ENCODE measurements at regions not wholly inside any gene's neighbourhood (a gene's known extent, or its start where the extent isn't known, plus 50 kb on each side); places are given as distances from the start of the nearest gene placed in this dataset.
"Not testable (repeated sequence)": the region's sequence is repeated elsewhere in the genome, so short reads cannot be mapped to it uniquely, and the experiment has no call there.

DNA sequence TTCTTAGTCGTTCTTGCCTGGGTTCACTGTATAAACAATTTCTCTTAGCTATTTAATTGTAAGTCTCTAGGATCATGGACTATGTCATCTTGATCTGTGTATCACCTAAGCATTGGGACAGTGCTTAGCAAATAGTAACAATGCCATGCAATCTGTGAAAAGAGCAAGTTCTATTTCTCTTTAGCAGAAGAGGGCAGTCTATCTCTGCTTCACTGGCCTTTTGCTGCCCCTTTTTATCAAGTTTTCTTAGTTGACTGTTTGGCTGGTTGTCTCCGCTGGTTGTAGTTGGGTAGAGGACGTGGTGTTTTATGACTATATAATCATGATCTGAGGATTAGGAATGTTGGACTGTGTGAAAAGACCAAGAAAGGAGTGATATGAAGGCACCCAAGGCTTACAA, 315.0 kb downstream of the JRKL start:
- Mint-ChIP-seq H3K27ac (no peak overlapping the region), H3K4me1 (no peaks in the 10 kb centered on the region), H3K4me3 (no peak overlapping the region), H3K9me3 (no peaks in the 10 kb centered on the region), H3K36me3 (ENCODE audit: low read depth) (no peaks in the 10 kb centered on the region), H3K27me3 (no peaks in the 10 kb centered on the region)
- CTCF ChIA-PET = no interaction called here
- POLR2A ChIA-PET = no interaction called here
- no peak for DNase-seq

DNA sequence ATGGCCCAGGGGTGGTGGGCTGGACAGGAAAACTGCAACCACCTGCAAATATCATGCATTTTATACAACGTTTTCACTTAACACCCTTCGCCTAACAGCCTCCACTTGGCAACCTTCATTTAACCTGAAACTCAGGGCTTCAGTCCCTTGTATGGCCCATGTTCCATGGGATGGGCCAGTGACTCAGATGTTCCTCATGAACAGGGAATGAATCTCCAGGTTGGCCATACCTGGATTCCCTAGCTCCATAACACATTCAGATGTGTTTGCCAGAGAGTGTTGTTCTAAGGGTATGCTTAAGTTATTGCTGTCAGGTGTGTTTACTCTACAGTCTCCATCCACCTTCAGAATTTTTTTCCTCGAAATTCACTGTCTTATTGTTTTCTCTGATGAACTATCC, 316.9 kb downstream of the JRKL start:
- no peak for DNase-seq
- no peaks in the 10 kb centered on the region for H3K27me3 Mint-ChIP-seq
- H3K4me3 Mint-ChIP-seq = no peak overlapping the region
- H3K27ac Mint-ChIP-seq = no peak overlapping the region
- H3K4me1 Mint-ChIP-seq = no peaks in the 10 kb centered on the region
- CTCF ChIA-PET = no interaction called here
- POLR2A ChIA-PET = no interaction called here
- no peaks in the 10 kb centered on the region for H3K9me3 Mint-ChIP-seq
- H3K36me3 Mint-ChIP-seq (ENCODE audit: low read depth) = no peaks in the 10 kb centered on the region

DNA sequence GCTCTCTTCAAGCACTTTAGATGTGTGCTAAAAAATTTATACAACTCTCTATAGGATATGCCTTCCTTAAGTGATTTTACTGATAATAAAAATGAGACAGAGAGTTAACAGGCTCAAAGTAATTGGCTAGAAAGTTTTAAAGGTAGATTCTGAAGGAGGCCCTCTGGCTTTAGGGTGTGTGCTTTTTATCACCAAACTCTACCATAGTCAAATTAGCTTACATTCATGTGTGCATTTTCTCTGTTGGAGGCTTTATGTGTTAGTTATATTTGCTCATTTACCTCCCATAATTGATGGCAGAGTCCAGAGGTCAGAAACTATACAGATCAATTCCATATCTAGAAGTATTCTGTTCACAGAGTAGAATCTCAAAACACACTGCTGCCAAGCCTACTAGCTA, 317.5 kb downstream of the JRKL start:
- POLR2A ChIA-PET = no interaction called here
- H3K9me3 Mint-ChIP-seq = no peaks in the 10 kb centered on the region

DNA sequence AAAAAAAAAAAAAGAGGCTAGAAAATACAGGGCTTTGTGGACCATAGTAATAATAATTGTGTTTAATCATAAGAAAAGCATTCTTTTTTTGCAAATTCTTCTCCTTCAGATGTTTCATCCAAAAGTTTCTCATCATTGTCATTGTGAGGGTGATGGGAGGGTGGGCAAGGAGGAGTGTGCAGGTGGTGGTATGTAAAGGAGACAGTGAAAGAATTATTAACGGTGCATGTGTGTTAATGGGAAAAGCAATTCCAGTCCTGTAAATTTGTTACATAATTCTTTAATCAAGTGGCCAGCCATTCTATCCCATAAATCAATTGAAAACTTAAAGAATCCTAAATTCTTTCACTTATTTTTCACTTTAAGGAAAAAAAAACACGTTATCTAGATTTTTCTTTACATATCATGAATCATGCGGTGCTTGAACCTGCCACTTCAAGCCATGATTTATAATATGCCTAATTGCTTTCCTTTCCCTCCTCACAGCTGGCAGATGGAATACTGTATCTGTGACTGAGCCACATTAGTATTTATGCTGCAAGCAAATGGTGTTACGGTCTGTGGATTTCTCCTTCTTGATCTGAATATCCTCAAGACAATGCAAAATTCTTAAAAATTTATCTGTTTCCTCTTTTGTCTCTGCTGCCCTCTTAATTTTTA, 318.5 kb downstream of the JRKL start:
- POLR2A ChIA-PET = no interaction called here
- H3K4me1 Mint-ChIP-seq = no peaks in the 10 kb centered on the region

More for the DNA sequence above, 317.5 kb downstream of the JRKL start:
- CTCF ChIA-PET = no interaction called here
- Mint-ChIP-seq H3K4me1 (no peaks in the 10 kb centered on the region), H3K27me3 (no peaks in the 10 kb centered on the region), H3K36me3 (ENCODE audit: low read depth) (no peaks in the 10 kb centered on the region), H3K4me3 (no peak overlapping the region), H3K27ac (no peak overlapping the region)
- DNase-seq = no peak

DNA sequence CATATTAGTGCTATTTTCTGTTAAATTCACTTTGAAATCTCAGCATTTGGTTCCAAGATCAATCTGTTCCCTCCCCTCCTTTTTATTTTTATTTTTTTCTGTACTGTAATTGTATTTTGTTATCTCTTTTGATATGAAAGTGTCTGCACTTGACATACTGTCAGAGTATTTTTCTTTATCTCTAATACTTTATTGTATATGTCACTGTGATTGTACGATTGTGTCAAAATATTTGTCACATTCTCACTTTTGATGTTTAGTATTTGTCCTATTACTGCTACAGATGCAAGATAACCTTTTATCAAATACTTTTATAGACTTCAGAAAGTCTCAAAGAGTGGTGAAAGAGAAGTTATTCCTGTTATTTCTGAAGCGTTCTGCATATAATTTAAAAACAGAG, 323.5 kb downstream of the JRKL start:
- Mint-ChIP-seq H3K36me3 (ENCODE audit: low read depth) (no peaks in the 10 kb centered on the region), H3K4me1 (no peaks in the 10 kb centered on the region), H3K4me3 (no peak overlapping the region), H3K9me3 (no peaks in the 10 kb centered on the region), H3K27ac (no peak overlapping the region), H3K27me3 (no peaks in the 10 kb centered on the region)
- CTCF ChIA-PET = no interaction called here
- POLR2A ChIA-PET = no interaction called here
- no peak for DNase-seq

More for the DNA sequence above, 318.5 kb downstream of the JRKL start:
- Mint-ChIP-seq H3K9me3 (no peaks in the 10 kb centered on the region), H3K27ac (no peak overlapping the region), H3K36me3 (ENCODE audit: low read depth) (no peaks in the 10 kb centered on the region), H3K27me3 (no peaks in the 10 kb centered on the region), H3K4me3 (no peak overlapping the region)
- DNase-seq = no peak
- CTCF ChIA-PET = no interaction called here

DNA sequence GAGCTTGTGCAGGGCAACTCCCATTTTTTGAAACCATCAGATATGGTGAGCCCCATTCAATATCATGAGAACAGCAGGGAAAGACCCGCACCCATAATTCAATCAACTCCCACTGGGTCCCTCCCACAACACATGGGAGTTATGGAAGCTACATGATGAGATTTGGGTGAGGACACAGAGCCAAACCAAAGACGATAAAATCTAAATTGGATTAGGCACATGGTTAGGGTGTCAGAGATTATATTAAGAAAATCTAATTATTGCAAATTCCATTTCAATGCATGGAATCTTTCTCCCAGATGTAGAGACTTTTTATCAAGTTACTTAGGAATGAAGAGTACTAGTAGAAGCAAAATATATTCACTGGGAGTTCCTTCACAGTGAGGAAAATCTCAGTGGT, 324.9 kb downstream of the JRKL start:
- ChIA-PET CTCF (no interaction called here), POLR2A (no interaction called here)

DNA sequence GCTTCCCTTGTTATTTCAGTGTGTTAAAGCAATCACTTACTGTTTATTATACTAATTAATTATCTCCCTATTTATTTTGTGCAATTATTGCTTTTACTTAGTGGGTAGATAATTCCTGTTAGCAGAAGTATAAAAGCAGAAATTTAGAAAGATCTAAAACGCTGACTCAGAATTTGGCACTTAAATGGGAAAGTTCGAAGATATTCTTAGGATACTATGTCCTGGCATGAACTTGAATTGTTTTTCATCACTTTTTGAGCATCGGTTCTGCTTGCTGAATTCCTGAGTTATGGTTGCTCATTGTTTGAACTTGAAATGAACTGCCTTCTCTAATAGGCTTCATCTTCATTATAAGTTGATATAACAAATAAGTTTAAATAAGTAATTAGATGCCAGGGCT, 325.4 kb downstream of the JRKL start:
- Mint-ChIP-seq H3K4me3 (no peak overlapping the region), H3K27ac (no peak overlapping the region), H3K27me3 (no peaks in the 10 kb centered on the region), H3K9me3 (no peaks in the 10 kb centered on the region), H3K4me1 (no peaks in the 10 kb centered on the region), H3K36me3 (ENCODE audit: low read depth) (no peaks in the 10 kb centered on the region)
- POLR2A ChIA-PET = no interaction called here
- no peak for DNase-seq
- CTCF ChIA-PET = no interaction called here

More for the DNA sequence above, 324.9 kb downstream of the JRKL start:
- no peaks in the 10 kb centered on the region for H3K9me3 Mint-ChIP-seq
- H3K27ac Mint-ChIP-seq = no peak overlapping the region
- DNase-seq = no peak
- no peaks in the 10 kb centered on the region for H3K27me3 Mint-ChIP-seq
- H3K4me1 Mint-ChIP-seq = no peaks in the 10 kb centered on the region
- H3K36me3 Mint-ChIP-seq (ENCODE audit: low read depth) = no peaks in the 10 kb centered on the region
- H3K4me3 Mint-ChIP-seq = no peak overlapping the region

DNA sequence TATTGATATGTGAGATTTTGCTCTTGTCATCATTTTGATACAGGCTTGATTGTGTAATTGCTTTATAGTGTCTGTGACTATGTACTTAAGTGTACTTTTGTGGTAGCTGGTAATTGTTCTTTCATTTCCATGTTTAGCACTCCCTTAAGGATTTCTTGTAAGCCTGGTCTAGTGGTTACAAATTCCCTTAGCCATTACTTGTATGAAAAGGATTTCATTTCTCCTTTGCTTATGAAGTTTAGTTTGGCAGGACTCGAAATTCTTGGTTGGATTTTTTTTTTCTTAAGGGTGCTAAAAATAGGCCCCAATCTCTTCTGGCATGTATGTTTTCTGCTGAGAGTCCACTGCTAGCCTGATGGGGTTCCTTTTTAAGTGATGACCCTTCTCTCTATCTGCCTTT, 346.8 kb downstream of the JRKL start:
- Mint-ChIP-seq H3K36me3 (ENCODE audit: low read depth) (no peaks in the 10 kb centered on the region), H3K9me3 (no peaks in the 10 kb centered on the region), H3K27ac (no peak overlapping the region), H3K27me3 (no peaks in the 10 kb centered on the region), H3K4me3 (no peak overlapping the region), H3K4me1 (no peaks in the 10 kb centered on the region)
- DNase-seq = no peak
- ChIA-PET POLR2A (no interaction called here), CTCF (no interaction called here)

DNA sequence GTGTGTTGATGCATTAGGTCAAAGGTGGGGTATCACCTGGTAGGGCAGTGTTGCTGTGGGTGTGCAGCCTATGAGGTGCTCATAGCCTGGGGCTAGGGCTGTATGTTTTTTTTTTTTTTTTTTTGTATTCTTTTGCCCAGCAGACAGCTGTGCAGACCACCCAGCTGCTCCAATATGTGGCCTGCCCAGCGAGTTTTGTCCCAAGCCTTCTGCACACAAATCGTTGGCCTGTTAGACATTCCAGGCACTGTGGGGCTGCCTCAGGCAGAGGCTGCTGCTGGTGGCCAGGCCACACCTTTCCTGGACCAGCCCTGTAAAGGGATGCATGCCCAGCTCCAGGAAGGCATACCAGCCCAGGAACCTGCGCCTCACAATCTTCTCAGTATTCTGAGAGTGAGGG, 348.5 kb downstream of the JRKL start:
- H3K4me1 Mint-ChIP-seq = no peaks in the 10 kb centered on the region
- no peaks in the 10 kb centered on the region for H3K36me3 Mint-ChIP-seq (ENCODE audit: low read depth)
- ChIA-PET CTCF (no interaction called here), POLR2A (no interaction called here)
- no peak for DNase-seq
- no peak overlapping the region for H3K4me3 Mint-ChIP-seq
- H3K27ac Mint-ChIP-seq = no peak overlapping the region
- H3K27me3 Mint-ChIP-seq = no peaks in the 10 kb centered on the region
- no peaks in the 10 kb centered on the region for H3K9me3 Mint-ChIP-seq

DNA sequence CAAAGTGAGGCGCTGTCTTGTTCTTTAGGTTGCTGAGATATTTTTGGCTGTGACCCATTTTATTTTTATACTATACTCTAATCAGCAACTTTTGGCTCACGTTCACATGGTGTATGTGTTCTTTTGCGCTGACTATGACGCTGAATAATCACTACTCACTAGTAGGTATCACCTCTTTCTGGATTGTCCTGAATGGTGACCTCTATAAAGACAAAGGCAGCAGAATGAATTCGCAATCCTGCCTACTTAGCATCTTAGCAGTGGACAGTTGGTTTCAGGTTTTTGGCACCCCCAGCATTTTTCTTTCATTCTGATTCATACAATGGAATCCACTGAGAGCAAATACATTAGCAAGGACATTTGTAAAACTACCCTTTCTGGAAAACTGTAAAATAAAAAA, 351.3 kb downstream of the JRKL start:
- H3K27me3 Mint-ChIP-seq = no peaks in the 10 kb centered on the region
- H3K4me3 Mint-ChIP-seq = no peak overlapping the region
- H3K36me3 Mint-ChIP-seq (ENCODE audit: low read depth) = no peaks in the 10 kb centered on the region
- H3K27ac Mint-ChIP-seq = no peak overlapping the region
- ChIA-PET POLR2A (no interaction called here), CTCF (no interaction called here)
- H3K9me3 Mint-ChIP-seq = no peaks in the 10 kb centered on the region
- no peaks in the 10 kb centered on the region for H3K4me1 Mint-ChIP-seq
- DNase-seq = no peak

DNA sequence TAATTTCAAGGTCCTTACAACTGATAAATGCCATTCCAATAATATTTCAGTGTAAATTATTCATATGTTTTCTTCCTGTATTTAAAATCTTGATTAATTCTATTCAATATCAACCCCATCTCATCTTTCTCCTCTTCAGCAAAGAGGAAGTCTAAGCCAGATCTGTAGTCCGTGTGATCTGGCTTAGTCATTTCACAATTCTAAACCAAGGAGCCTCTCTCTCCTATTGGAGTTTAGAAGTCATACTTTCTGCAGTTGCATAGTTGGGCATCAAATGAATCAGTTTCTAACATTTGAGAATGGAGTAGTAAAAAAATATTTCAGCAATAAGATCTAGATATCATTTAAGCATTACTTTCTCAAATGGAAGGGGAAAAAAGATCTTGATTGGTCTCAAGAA, 354.9 kb downstream of the JRKL start:
- no peak overlapping the region for H3K27ac Mint-ChIP-seq
- no peaks in the 10 kb centered on the region for H3K27me3 Mint-ChIP-seq
- CTCF ChIA-PET = no interaction called here
- H3K4me1 Mint-ChIP-seq = no peaks in the 10 kb centered on the region
- no peaks in the 10 kb centered on the region for H3K36me3 Mint-ChIP-seq (ENCODE audit: low read depth)
- no peak for DNase-seq
- no peaks in the 10 kb centered on the region for H3K9me3 Mint-ChIP-seq
- POLR2A ChIA-PET = no interaction called here
- no peak overlapping the region for H3K4me3 Mint-ChIP-seq

DNA sequence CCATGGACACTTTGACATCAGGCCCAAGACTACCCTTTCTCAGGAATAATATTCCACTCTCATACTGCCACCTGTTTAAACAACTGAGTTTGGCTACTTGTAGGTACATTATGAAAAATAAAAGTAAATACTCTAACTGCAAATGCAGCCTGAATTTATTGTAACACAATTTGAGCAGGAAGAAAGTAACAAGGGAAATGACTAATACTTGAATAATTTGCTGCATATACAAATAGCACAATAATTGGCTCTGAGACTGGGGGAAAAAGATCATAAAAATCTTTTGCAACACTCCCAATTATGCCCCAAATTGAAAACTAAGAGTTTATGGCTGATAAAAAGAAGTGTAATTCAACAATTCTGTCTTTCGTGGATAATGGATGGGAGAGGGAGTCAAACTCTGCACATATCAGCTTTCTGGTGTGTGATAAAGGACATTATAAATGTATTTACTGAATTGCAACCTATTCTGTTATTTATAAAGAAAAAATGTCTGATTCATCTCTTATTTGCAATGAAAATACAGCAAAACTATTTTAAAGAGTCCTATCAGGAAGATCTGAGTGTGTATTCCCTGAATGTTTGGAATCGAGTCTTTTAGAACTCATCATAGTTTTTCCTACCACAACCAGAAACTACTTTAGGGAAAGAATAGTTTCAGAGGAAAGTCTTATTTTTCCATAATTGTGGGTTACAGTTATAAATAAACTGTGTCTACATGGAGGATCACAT, 359.0 kb downstream of the JRKL start:
- H3K36me3 Mint-ChIP-seq (ENCODE audit: low read depth) = no peaks in the 10 kb centered on the region
- ChIA-PET CTCF (no interaction called here), POLR2A (no interaction called here)
- H3K4me3 Mint-ChIP-seq = no peak overlapping the region
- H3K4me1 Mint-ChIP-seq = no peaks in the 10 kb centered on the region
- H3K27ac Mint-ChIP-seq = no peak overlapping the region
- no peaks in the 10 kb centered on the region for H3K9me3 Mint-ChIP-seq
- no peak for DNase-seq
- H3K27me3 Mint-ChIP-seq = no peaks in the 10 kb centered on the region

DNA sequence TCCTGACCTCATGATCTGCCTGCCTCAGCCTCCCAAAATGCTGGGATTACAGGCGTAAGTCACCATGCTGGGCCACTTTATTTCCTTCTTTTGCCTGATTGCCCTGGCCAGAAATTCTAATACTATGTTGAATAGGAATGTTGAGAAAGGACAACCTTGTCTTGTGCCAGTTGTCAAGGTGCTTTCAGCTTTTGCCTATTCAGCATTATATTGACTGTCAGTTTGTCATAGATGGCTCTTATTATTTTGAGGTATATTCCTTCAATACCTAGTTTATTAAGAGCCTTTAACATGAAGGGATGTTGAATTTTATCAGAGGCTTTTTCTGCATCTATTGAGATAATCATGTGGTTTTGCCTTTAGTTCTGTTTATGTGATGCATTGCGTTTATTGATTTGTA, 362.0 kb downstream of the JRKL start:
- H3K4me3 Mint-ChIP-seq; DNase-seq; H3K4me1 Mint-ChIP-seq; CTCF ChIA-PET; H3K36me3 Mint-ChIP-seq (ENCODE audit: low read depth); H3K27ac Mint-ChIP-seq; POLR2A ChIA-PET; H3K27me3 Mint-ChIP-seq; H3K9me3 Mint-ChIP-seq: not testable (repeated sequence)

DNA sequence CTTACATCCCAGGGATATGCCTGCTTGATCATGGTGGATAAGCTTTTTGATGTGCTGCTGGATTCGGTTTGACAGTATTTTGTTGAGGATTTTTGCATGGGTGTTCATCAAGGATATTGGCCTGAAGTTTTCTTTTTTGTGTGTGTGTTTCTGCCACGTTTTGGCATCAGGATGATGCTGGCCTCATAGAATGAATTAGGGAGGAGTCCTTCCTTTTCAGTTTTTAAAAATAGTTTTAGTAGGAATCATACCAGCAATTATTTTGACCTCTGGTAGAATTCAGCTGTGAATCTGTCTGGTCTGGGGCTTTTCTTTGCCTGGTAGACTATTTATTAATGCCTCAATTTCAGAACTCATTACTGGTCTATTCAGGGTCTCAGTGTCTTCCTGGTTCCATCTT, 362.4 kb downstream of the JRKL start:
- Mint-ChIP-seq H3K36me3 (ENCODE audit: low read depth) (no peaks in the 10 kb centered on the region), H3K27ac (no peak overlapping the region), H3K4me1 (no peaks in the 10 kb centered on the region), H3K9me3 (peaks cover 4% of the 10 kb centered on the region), H3K27me3 (no peaks in the 10 kb centered on the region), H3K4me3 (no peak overlapping the region)
- DNase-seq = no peak
- ChIA-PET CTCF (no interaction called here), POLR2A (no interaction called here)

Measured in activated CD4-positive, alpha-beta memory T cell treated with anti-CD3 and anti-CD28 coated beads, Interleukin-2, amount 10 ng/mL, durations not matched to agents 7 days and 5 days (primary cell).